Mammary epithelial cell (primary cell): ENCODE measurements at regions not wholly inside any gene's neighbourhood (a gene's known extent, or its start where the extent isn't known, plus 50 kb on each side); places are given as distances from the start of the nearest gene placed in this dataset.

Experiments
- CTCF ChIP-seq, 2 donors: IDR thresholded peaks in 1 of 2; conservative IDR thresholded peaks in 1 of 2; 2 replicates each; pipeline ENCODE4 v1.5.1; 2011 to 2012; ENCODE audit warnings: inconsistent platforms in 2 of 2, low read length in 2 of 2, mild to moderate bottlenecking in 2 of 2, control low read depth in 1 of 2, low read depth in 1 of 2; ENCODE audit not compliant: insufficient read depth in 1 of 2; ENCODE audit errors: extremely low read depth in 1 of 2
- EZH2 ChIP-seq: IDR thresholded peaks from 2 replicates; pipeline ENCODE4 v1.6.1; 2012; ENCODE audit warnings: low read length, inconsistent platforms, borderline replicate concordance

- TF ChIP-seq CTCF (conservative IDR thresholded peaks at IDR 0.05 in 1 of 2, IDR thresholded peaks at IDR 0.05 in 1 of 2; ENCODE audit: extremely low read depth in 1 of 2, insufficient read depth in 1 of 2, low read depth in 1 of 2, low read length in 2 of 2) = no peak
- TF ChIP-seq EZH2 = no peak
Observed at GRCh38 chr12:115325858-115326257, 641.9 kb upstream of the TBX3 start.
